ENCODE measurements at regions not wholly inside any gene's neighbourhood (a gene's known extent, or its start where the extent isn't known, plus 50 kb on each side); places are given as distances from the start of the nearest gene placed in this dataset.

GRCh38 chr21:16537501-16537900 lies 807.7 kb downstream of the USP25 start:
- DNase-seq, result no peak
- peaks cover 0 to 5% (median 0%) of the 10 kb centered on the region in 11 donors for H3K9me3 ChIP-seq
- H3K27me3 ChIP-seq, result no peaks in the 10 kb centered on the region
- intact Hi-C loops (cut with DNase I), result loop anchor here in 6 of 10 donors (5.0 to 10.0 kb wide), 7 partner anchors 47 to 120 kb away; no protein-coding TSS in a partner anchor
- ATAC-seq, result no peak
- H3K4me1 ChIP-seq, result peaks cover 0 to 48% (median 14%) of the 10 kb centered on the region in 9 donors
- TF ChIP-seq, protein P1, sequence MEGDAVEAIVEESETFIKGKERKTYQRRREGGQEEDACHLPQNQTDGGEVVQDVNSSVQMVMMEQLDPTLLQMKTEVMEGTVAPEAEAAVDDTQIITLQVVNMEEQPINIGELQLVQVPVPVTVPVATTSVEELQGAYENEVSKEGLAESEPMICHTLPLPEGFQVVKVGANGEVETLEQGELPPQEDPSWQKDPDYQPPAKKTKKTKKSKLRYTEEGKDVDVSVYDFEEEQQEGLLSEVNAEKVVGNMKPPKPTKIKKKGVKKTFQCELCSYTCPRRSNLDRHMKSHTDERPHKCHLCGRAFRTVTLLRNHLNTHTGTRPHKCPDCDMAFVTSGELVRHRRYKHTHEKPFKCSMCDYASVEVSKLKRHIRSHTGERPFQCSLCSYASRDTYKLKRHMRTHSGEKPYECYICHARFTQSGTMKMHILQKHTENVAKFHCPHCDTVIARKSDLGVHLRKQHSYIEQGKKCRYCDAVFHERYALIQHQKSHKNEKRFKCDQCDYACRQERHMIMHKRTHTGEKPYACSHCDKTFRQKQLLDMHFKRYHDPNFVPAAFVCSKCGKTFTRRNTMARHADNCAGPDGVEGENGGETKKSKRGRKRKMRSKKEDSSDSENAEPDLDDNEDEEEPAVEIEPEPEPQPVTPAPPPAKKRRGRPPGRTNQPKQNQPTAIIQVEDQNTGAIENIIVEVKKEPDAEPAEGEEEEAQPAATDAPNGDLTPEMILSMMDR (IDR thresholded peaks at IDR 0.05), result no peak
- 57 to 61% methylated on average over 2 of the region's 2 CpGs for WGBS, 2 donors
- peaks cover 0 to 11% (median 0%) of the 10 kb centered on the region in 9 donors for H3K36me3 ChIP-seq
- H3K27ac ChIP-seq, result peak overlapping the region in 9 of 10 donors; percentile 66 to 92 (median 86)
- H3K4me3 ChIP-seq, result peak overlapping the region; percentile 11 to 63 (median 48)

- intact Hi-C loops (cut with DNase I), result loop anchor here in 6 of 10 donors (5.0 to 10.0 kb wide), 7 partner anchors 46 to 121 kb away; no protein-coding TSS in a partner anchor
- peaks cover 0 to 38% (median 6%) of the 10 kb centered on the region in 9 donors for H3K4me1 ChIP-seq
- H3K9me3 ChIP-seq, result peaks cover 0 to 5% (median 0%) of the 10 kb centered on the region in 11 donors
- no peak for ATAC-seq
- TF ChIP-seq, protein P1 (IDR thresholded peaks at IDR 0.05), result no peak
- H3K27ac ChIP-seq, result peak overlapping the region in 7 of 10 donors; percentile 66 to 92 (median 86)
- no peak for DNase-seq
- H3K27me3 ChIP-seq, result no peaks in the 10 kb centered on the region
- 79% methylated on average over 4 of the region's 4 CpGs for WGBS, 2 donors
- H3K4me3 ChIP-seq, result peak overlapping the region in 7 of 10 donors; percentile 41 to 63 (median 57)
- H3K36me3 ChIP-seq, result peaks cover 0 to 12% (median 0%) of the 10 kb centered on the region in 9 donors
Measured at GRCh38 chr21:16538405-16538804, 808.6 kb downstream of the USP25 start.

- Histone ChIP-seq H3K9me3 (peaks cover 0 to 5% (median 0%) of the 10 kb centered on the region in 11 donors), H3K27ac (peak overlapping the region in 2 of 10 donors; percentile 90 to 92), H3K36me3 (peaks cover 0 to 14% (median 0%) of the 10 kb centered on the region in 9 donors), H3K4me1 (peaks cover 0 to 33% (median under 1%) of the 10 kb centered on the region in 9 donors), H3K4me3 (peak overlapping the region in 3 of 10 donors; percentile 48 to 59 (median 57)), H3K27me3 (no peaks in the 10 kb centered on the region)
- intact Hi-C loops (cut with DNase I), result loop anchor here in 6 of 10 donors (5.0 to 10.0 kb wide), 7 partner anchors 46 to 122 kb away; no protein-coding TSS in a partner anchor
- TF ChIP-seq, protein P1 (IDR thresholded peaks at IDR 0.05), result no peak
- DNase-seq (no peak), ATAC-seq (no peak)
- 93% methylated on average over 7 of the region's 7 CpGs for WGBS, 2 donors
Measured at GRCh38 chr21:16538936-16539440, 809.2 kb downstream of the USP25 start.

- Histone ChIP-seq H3K4me1 (peaks cover 0 to 26% (median 0%) of the 10 kb centered on the region in 9 donors), H3K9me3 (peaks cover 0 to 9% (median 0%) of the 10 kb centered on the region in 11 donors), H3K27ac (peak overlapping the region in 1 of 10 donors; percentile 17), H3K27me3 (no peaks in the 10 kb centered on the region), H3K36me3 (peaks cover 0 to 14% (median 0%) of the 10 kb centered on the region in 9 donors), H3K4me3 (no peak overlapping the region)
- ATAC-seq, result no peak
- no peak for DNase-seq
- intact Hi-C loops (cut with DNase I), result no loop called here
- TF ChIP-seq, protein P1 (IDR thresholded peaks at IDR 0.05), result no peak
- 69 to 83% methylated on average over 3 of the region's 3 CpGs for WGBS, 2 donors
Measured at GRCh38 chr21:16540966-16541727, 811.4 kb downstream of the USP25 start.
